Stimulated activated CD8-positive, alpha-beta memory T cell treated with anti-CD3 and anti-CD28 coated beads, Interleukin-2, amount 100 ng/mL, for 48 hours (primary cell): ENCODE measurements at regions not wholly inside any gene's neighbourhood (a gene's known extent, or its start where the extent isn't known, plus 50 kb on each side); places are given as distances from the start of the nearest gene placed in this dataset.
"Not testable (repeated sequence)": the region's sequence is repeated elsewhere in the genome, so short reads cannot be mapped to it uniquely, and the experiment has no call there.

ENCODE experiments used
- DNase-seq, 2 donors: peaks; one replicate each; pipeline ENCODE4 v3.0.0-alpha.2; 2020; ENCODE audit warnings: low read depth in 2 of 2

- no peak for DNase-seq
Measured at GRCh38 chr14:53668897-53669296, 287.7 kb downstream of the BMP4 start.

GRCh38 chr14:53663709-53664108 is 292.9 kb downstream of the BMP4 start:
- DNase-seq: no peak

DNA sequence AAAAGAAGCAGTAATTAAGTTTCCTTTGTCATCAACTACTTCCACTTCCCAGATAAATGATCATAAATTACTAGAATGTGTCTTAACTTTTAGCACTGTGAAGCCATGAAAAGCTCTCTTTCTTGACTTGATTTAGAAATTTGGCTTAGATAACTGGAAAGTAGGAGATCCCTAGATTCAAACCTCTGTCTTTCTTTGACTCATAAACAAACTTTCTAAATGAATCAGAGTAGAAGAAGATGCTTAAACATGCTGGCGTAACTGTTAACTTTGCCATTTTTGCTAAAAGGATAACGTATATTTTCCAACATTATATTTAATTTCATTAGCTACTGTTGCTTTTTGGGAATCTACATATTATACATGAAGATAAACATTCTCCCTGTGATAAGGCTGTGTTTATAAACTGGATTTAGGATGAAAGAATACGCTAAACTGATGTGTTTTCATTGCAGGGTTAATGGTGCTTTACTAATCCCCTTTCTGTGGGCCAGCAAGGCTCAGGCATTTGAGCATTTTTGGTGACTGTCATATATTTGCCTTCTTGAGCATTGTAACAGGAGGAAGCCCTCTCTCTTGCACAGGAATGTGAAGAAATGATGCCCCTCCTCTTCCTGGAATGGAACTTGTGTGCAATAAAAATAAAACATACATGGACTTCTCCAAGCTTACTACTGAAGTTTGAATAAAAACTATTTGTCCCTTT is 301.4 kb downstream of the BMP4 start:
- DNase-seq: no peak

- DNase-seq: no peak
Measured at GRCh38 chr14:53652068-53652467, 304.6 kb downstream of the BMP4 start.

DNA sequence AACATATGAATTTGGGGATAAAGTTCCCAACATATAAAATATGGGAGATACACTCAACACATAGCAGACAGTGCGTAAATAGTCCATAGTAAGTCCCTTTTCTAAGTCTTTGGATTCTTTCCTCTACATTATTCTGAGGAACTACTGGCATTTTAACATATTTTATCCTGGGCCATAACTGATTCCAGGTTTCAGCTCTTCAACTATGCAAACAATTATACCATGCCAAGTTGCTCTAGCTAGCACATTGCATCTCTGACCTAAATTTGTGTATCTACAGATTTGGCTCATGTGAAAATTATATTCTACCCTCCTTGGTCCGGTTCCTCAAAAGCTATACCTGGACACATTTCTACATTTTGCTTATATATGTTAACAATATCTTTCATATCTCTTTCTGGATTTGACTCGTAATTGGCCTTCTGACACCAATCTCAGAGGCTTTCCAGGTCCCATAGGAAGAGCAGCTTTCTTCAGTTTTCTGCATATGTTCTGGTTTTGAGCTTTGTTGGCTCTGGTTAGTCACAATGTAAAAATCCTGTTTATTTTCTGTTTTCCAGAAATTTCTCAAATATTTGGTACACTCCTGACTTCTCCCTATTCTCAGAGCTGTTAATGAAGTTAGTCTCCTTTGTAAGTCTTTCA is 305.4 kb downstream of the BMP4 start:
- DNase-seq: no peak

DNA sequence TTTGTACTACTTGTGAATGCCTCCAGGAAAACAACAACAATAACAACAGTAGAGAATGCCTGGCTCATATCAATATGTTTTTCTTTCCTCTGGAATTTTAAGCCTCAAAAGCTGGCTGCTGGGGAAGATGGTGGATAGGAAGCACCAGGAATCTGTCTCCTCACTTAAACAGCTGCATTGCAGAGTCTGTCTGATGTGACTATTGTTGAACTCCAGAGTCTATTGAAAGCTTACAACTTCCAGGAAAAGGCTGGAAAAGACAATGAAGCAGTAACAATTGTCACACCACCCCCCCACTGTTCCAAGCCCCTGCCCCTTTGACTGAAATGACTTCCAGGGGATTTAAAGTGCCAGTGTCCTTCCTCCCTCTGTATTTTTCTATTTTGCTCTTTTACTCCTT is 309.7 kb downstream of the BMP4 start:
- no peak for DNase-seq

GRCh38 chr14:53640695-53641094 is 315.9 kb downstream of the BMP4 start:
- no peak for DNase-seq

GRCh38 chr14:53638966-53639365 is 317.7 kb downstream of the BMP4 start:
- DNase-seq: no peak

GRCh38 chr14:53634793-53635192 is 321.8 kb downstream of the BMP4 start:
- DNase-seq: no peak

GRCh38 chr14:53630336-53630735 is 326.3 kb downstream of the BMP4 start:
- no peak for DNase-seq

DNA sequence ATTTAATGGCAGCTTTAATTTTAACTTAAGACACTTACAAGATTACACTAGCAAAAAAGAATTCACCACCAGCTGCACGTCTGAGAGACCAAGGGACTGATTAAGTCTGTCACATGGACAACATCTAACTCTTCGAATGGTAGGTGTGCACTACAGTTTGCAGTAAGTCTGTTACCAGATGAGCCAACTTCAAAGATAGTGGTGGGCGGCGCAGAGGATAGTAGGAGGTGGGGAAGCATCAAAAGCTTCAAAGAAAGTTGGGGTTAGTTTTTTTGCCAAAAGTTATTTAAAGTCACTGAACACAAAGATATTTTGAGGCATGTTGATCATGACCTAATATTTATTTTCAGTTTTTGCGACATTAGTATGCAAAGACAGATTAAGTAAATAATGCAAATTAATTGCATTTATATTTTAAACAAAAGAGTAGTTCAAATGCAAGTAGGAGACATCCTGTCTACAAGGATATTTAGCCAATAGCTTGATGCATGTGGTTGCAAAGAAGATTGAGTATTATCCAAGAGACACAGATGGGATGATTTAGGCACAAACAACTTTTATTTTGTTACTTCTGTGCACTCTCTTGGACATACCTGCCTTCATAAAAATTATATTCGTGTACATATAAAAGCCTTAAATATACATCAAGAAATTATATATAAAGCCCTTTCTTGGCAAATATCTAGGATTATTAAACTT is 327.7 kb downstream of the BMP4 start:
- no peak for DNase-seq

DNA sequence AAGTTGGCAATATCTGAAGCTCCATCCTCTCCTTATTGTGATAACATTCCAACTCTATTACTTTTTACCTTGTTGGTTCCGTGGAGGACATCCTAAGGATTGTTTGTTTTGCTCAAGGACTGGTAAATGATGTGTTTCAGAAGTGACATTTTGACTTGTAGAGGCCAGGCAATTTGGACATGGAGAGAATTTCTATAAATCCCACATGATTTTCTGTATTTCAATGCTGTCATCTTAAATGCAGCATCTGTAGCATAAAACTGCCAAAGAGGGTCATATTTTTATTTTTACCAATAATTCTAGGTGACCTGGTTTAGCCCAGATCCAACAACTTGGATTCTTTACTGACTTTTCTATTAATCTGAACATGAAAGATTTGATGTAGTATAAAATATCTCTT is 328.4 kb downstream of the BMP4 start:
- no peak for DNase-seq

DNA sequence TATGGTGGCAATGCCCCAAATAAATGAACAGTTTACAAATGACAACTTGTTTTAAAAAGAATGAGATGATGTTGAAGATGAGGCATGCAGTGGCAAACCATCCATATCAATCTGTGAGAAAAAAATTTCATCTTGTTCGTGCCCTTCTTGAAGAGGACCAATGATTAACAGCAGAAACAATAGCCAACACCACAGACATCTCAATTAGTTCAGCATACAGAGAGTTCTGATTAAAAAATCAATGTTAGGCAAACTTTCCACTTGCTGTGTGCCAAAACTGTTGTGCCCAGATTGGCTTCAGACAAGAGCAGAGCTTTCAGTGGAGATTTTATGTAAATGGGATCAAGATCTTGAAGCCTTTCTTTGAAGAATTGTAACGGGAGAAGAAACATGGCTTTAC is 329.9 kb downstream of the BMP4 start:
- DNase-seq: no peak

DNA sequence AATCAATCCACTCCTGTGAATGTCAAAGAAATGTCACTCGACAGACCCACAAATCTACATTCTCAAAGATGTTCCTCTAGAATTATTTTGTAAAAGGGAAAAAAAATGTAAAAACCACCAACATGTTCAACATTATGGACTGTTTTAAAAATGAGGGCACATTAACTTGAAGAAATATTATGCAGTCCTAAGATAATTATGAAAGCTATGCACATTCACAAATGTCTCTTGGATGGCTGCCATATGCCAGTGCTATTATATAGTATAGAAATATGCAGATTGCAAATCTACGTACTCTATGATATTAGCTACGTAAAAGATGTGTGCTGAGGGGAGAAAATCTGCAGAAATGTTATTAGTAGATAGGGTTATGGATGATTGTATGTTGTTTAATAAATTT is 334.2 kb downstream of the BMP4 start:
- DNase-seq: no peak

GRCh38 chr14:53621921-53622320 is 334.7 kb downstream of the BMP4 start:
- DNase-seq: no peak

DNA sequence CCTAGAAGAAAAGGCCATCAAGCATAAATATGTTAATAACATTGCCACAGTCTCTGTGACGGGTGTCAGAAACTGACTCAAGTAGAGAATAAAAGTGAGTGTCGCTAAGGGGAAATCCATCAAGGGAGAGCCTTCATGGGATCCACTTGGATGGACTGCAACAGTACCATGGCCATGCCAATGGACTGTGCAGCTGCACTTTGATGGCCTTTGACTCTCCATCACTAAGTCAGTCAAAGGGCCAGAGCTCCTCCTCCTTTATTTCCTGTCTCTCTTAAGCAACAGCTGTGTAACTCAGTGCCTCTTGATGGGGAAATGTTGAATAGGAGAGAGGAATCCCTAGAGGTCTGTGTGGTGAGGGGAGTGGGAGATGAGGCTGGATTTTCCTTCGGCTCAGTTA is 335.2 kb downstream of the BMP4 start:
- DNase-seq: no peak

DNA sequence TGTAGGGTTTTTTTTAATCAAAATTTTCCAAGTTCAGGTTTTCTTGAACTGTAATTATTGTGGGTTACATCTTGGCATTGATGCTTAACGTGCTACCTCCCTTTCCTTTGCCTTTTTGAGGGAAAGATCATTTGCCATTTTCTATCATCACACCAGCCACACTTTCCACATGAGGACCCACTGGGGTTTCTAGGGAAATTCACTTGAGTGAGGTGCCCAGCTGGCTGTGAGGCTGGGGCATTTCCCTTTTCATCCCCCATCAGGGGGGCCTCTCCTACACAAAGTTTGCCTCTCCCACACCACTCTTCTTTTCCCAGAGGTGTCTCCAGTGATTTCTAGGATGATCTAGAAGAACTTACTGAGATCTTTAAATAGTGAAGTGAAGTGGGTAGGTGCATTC is 335.7 kb downstream of the BMP4 start:
- DNase-seq: no peak

DNA sequence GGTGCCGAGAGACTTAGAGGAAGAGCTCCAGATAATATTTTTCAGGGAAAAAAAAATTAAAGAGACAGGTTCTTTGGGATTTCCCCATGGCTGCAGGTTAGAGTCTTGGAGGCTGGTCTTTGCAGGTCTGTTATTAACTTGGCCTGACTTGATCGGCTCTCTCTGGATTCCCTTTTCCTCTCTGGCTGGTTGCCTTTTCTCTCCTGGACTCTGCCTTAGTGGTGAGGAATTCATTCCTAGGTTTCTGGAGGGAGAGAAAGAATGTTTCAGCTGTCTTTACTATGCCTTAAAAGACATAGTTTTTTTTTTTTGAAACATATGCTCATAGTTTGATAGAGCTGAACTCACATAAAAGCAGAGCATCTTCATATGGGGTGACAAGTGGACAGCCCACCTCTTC is 336.3 kb downstream of the BMP4 start:
- DNase-seq: no peak

DNA sequence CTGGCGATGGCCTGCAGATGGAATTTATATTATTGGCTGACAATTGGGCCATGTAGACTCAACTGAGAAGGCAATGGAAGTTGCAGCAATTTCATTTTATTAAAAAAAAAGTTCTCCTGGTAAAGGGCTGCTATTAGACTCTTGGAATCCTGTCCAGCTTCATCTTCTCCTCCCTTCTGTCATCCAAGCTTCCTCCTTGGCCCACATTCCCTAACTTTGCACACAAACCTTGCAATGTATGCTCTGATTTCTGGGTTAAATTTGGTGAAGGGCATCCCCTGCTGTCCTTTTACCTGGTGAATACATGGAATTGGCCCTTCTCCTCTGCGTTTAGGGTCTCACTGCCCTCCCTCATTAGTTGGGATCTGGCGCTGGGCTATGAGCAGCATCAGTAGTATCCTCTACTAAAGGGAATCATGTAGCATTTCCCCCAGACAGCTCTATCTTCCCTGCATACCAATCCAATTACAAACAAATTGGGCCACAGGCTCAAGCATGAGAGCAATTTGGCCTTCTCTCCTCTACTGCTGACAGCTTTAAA is 336.9 kb downstream of the BMP4 start:
- no peak for DNase-seq

- DNase-seq: not testable (repeated sequence)
Measured at GRCh38 chr14:53616536-53616935, 340.1 kb downstream of the BMP4 start.

GRCh38 chr14:53615252-53615651 is 341.4 kb downstream of the BMP4 start:
- no peak for DNase-seq

- no peak for DNase-seq
Measured at GRCh38 chr14:53613404-53614253, 343.0 kb downstream of the BMP4 start.
